IgD-negative memory B cell (primary cell): ENCODE measurements at regions not wholly inside any gene's neighbourhood (a gene's known extent, or its start where the extent isn't known, plus 50 kb on each side); places are given as distances from the start of the nearest gene placed in this dataset.
A peak's percentile ranks its signal among the peaks of the same experiment; 100 is the strongest.
"Not testable (repeated sequence)": the region's sequence is repeated elsewhere in the genome, so short reads cannot be mapped to it uniquely, and the experiment has no call there.

Experiments
- H3K27ac Mint-ChIP-seq, 3 donors: one replicate each; pipeline ENCODE4 v1.8.0; 2020 to 2022; ENCODE audit warnings: mild to moderate bottlenecking in 3 of 3, mixed read lengths in 3 of 3, moderate library complexity in 1 of 3
- H3K27me3 Mint-ChIP-seq: one replicate; pipeline ENCODE4 v1.8.0; 2021; ENCODE audit warnings: mixed read lengths
- H3K36me3 Mint-ChIP-seq: one replicate; pipeline ENCODE4 v1.8.0; 2020; ENCODE audit warnings: mild to moderate bottlenecking, mixed read lengths
- H3K4me1 Mint-ChIP-seq, 3 donors: one replicate each; pipeline ENCODE4 v1.8.0; 2020 to 2022; ENCODE audit warnings: mixed read lengths in 3 of 3, mild to moderate bottlenecking in 1 of 3
- H3K4me3 Mint-ChIP-seq, 4 donors: one replicate each; pipeline ENCODE4 v1.8.0; 2020 to 2022; ENCODE audit warnings: mild to moderate bottlenecking in 4 of 4, mixed read lengths in 4 of 4, moderate library complexity in 3 of 4
- H3K9me3 Mint-ChIP-seq, 3 donors: one replicate each; pipeline ENCODE4 v1.8.0; 2020 to 2021; ENCODE audit warnings: mixed read lengths in 3 of 3, mild to moderate bottlenecking in 1 of 3

GRCh38 chr5:24177821-24178220, 467.0 kb downstream of the CDH10 start:
- Mint-ChIP-seq H3K4me1 (no peaks in the 10 kb centered on the region), H3K27me3 (no peaks in the 10 kb centered on the region), H3K4me3 (no peak overlapping the region), H3K27ac (no peak overlapping the region), H3K36me3 (no peaks in the 10 kb centered on the region), H3K9me3 (peaks cover 0 to 7% (median 4%) of the 10 kb centered on the region in 3 donors)

GRCh38 chr5:24183981-24184380, 460.8 kb downstream of the CDH10 start:
- Mint-ChIP-seq H3K4me3 (no peak overlapping the region), H3K27me3 (no peaks in the 10 kb centered on the region), H3K36me3 (no peaks in the 10 kb centered on the region), H3K4me1 (no peaks in the 10 kb centered on the region), H3K9me3 (peaks cover 4 to 13% (median 6%) of the 10 kb centered on the region in 3 donors), H3K27ac (no peak overlapping the region)

GRCh38 chr5:24188216-24188925, 456.4 kb downstream of the CDH10 start:
- H3K4me1 Mint-ChIP-seq, result no peaks in the 10 kb centered on the region
- peaks cover 5 to 17% (median 6%) of the 10 kb centered on the region in 3 donors for H3K9me3 Mint-ChIP-seq
- H3K36me3 Mint-ChIP-seq, result no peaks in the 10 kb centered on the region
- no peak overlapping the region for H3K4me3 Mint-ChIP-seq
- no peak overlapping the region for H3K27ac Mint-ChIP-seq
- H3K27me3 Mint-ChIP-seq, result no peaks in the 10 kb centered on the region

- H3K36me3 Mint-ChIP-seq, result no peaks in the 10 kb centered on the region
- no peaks in the 10 kb centered on the region for H3K27me3 Mint-ChIP-seq
- H3K4me1 Mint-ChIP-seq, result no peaks in the 10 kb centered on the region
- no peak overlapping the region for H3K27ac Mint-ChIP-seq
- H3K9me3 Mint-ChIP-seq, result peaks cover 2 to 12% (median 3%) of the 10 kb centered on the region in 3 donors
- H3K4me3 Mint-ChIP-seq, result no peak overlapping the region
Measured at GRCh38 chr5:24196789-24197188, 448.0 kb downstream of the CDH10 start.

GRCh38 chr5:24208686-24209106, 436.1 kb downstream of the CDH10 start:
- H3K27me3 Mint-ChIP-seq, result no peaks in the 10 kb centered on the region
- H3K9me3 Mint-ChIP-seq, result peaks cover 0 to 18% (median 9%) of the 10 kb centered on the region in 3 donors
- H3K27ac Mint-ChIP-seq, result no peak overlapping the region
- H3K36me3 Mint-ChIP-seq, result no peaks in the 10 kb centered on the region
- no peaks in the 10 kb centered on the region for H3K4me1 Mint-ChIP-seq
- H3K4me3 Mint-ChIP-seq, result no peak overlapping the region

- Mint-ChIP-seq H3K36me3 (no peaks in the 10 kb centered on the region), H3K27me3 (no peaks in the 10 kb centered on the region), H3K4me1 (no peaks in the 10 kb centered on the region)
Measured at GRCh38 chr5:24215114-24215513, 429.7 kb downstream of the CDH10 start.

DNA sequence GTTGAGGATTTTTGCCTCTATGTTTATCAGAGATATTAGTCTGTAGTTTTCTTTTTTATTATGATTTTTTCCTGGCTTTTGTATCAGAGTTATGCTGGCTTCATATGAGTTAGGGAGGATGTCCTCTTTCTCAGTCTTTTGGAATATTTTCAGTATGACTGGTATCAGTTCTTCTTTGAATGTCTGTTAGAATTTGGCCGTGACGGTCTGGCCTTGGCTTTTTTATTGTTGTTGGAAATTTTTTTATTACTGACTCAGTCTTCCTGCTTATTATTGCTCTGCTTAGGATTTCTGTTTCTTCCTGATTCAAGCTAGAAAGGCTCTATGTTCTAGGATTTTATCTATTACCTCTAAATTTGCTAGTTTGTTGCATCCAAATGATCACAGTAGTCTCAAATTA, 421.9 kb downstream of the CDH10 start:
- H3K27ac Mint-ChIP-seq, result peak overlapping the region in 1 of 3 donors; percentile 31
- H3K4me1 Mint-ChIP-seq, result peaks cover 0 to 3% (median 0%) of the 10 kb centered on the region in 3 donors
- peaks cover 1% of the 10 kb centered on the region for H3K36me3 Mint-ChIP-seq
- H3K27me3 Mint-ChIP-seq, result no peaks in the 10 kb centered on the region
- H3K4me3 Mint-ChIP-seq, result no peak overlapping the region
- peaks cover 2 to 25% (median 7%) of the 10 kb centered on the region in 3 donors for H3K9me3 Mint-ChIP-seq

More at GRCh38 chr5:24215114-24215513, 429.7 kb downstream of the CDH10 start:
- H3K9me3 Mint-ChIP-seq, result peaks cover 4 to 20% (median 5%) of the 10 kb centered on the region in 3 donors
- no peak overlapping the region for H3K4me3 Mint-ChIP-seq
- H3K27ac Mint-ChIP-seq, result no peak overlapping the region

- Mint-ChIP-seq H3K4me3 (no peak overlapping the region), H3K27ac (no peak overlapping the region), H3K27me3 (no peaks in the 10 kb centered on the region), H3K4me1 (peaks cover 0 to 3% (median 0%) of the 10 kb centered on the region in 3 donors), H3K36me3 (peaks cover 1% of the 10 kb centered on the region), H3K9me3 (peaks cover 2 to 22% (median 7%) of the 10 kb centered on the region in 3 donors)
Measured at GRCh38 chr5:24225051-24225450, 419.7 kb downstream of the CDH10 start.

GRCh38 chr5:24226479-24226878, 418.3 kb downstream of the CDH10 start:
- Mint-ChIP-seq H3K36me3 (peaks cover 1% of the 10 kb centered on the region), H3K27ac (no peak overlapping the region), H3K27me3 (no peaks in the 10 kb centered on the region), H3K9me3 (peaks cover 2 to 11% (median 5%) of the 10 kb centered on the region in 3 donors), H3K4me3 (no peak overlapping the region), H3K4me1 (peaks cover 0 to 3% (median 0%) of the 10 kb centered on the region in 3 donors)

GRCh38 chr5:24227881-24228280, 416.9 kb downstream of the CDH10 start:
- H3K4me3 Mint-ChIP-seq, H3K4me1 Mint-ChIP-seq, H3K36me3 Mint-ChIP-seq, H3K27me3 Mint-ChIP-seq, H3K27ac Mint-ChIP-seq: not testable (repeated sequence)
- H3K9me3 Mint-ChIP-seq, result peaks cover 2 to 11% (median 6%) of the 10 kb centered on the region in 3 donors

DNA sequence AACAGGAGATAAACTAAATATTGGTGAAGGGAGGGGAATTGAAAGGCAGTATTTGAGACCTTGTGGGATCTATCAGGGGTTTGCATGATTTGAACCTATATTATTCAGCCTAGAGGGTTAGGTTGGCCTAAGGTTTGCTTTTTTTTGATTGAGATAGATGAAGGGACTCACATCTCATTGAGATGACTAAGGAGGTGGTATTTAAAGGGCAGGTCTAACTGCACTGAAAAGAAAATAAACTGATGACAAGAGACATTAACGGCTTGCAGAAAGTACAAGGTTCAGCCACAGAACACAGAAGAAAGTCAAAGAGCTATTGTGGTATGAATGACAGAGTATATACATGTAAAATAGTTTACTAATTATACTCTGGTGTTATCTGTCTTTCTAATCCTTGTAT, 412.7 kb downstream of the CDH10 start:
- no peak overlapping the region for H3K27ac Mint-ChIP-seq
- H3K9me3 Mint-ChIP-seq, result peaks cover 0 to 2% (median 0%) of the 10 kb centered on the region in 3 donors
- H3K4me3 Mint-ChIP-seq, result no peak overlapping the region
- no peaks in the 10 kb centered on the region for H3K27me3 Mint-ChIP-seq
- H3K4me1 Mint-ChIP-seq, result peaks cover 0 to 1% (median 0%) of the 10 kb centered on the region in 3 donors
- H3K36me3 Mint-ChIP-seq, result no peaks in the 10 kb centered on the region

DNA sequence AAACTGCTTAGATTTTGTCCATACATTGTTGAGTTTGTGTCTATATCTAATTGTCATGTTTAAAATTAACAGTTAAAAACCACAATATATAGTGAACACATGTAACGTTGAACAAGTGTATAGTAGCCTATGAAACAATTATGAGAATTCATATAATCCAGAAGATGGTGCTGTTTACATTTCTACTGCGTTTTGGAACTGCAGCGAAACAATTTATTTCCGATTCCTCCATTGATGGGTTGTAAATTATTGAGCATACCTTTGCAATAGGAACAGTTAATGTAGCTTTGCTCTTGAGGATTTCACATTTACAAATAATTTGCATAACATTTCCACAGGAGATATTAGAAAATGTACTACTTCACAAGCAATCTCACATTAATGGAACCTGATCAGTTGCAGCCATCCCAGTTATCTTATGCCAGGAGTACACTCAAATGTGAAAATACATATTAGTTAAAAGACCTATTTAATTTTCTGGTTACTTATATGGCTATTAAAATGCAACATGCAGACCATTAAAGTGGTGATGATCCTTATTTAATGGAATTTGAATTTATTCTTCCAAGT, 411.8 kb downstream of the CDH10 start:
- peaks cover 0 to 2% (median 0%) of the 10 kb centered on the region in 3 donors for H3K9me3 Mint-ChIP-seq
- H3K4me1 Mint-ChIP-seq, result peaks cover 0 to 1% (median 0%) of the 10 kb centered on the region in 3 donors
- H3K27ac Mint-ChIP-seq, result no peak overlapping the region
- H3K27me3 Mint-ChIP-seq, result no peaks in the 10 kb centered on the region
- H3K36me3 Mint-ChIP-seq, result no peaks in the 10 kb centered on the region
- no peak overlapping the region for H3K4me3 Mint-ChIP-seq

DNA sequence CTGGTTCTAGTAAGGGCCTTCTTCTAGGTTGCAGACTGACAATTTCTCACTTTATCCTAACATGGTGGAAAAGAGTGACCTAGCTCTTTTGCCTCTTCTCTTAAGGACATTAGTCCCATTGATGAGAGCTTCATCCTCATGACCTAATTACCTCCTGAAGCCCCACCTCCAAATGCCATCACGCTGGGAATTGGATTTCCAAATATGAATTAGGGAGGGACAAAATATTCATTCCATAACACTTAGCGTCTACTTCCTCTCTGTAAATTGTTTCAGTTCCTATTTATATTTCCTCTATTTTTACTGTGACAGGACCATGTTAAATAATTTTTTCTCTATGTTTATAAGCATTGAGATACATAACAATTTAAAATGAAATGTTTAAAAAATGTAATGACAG, 408.8 kb downstream of the CDH10 start:
- H3K36me3 Mint-ChIP-seq, result no peaks in the 10 kb centered on the region
- no peak overlapping the region for H3K27ac Mint-ChIP-seq
- peaks cover 0 to 1% (median 0%) of the 10 kb centered on the region in 3 donors for H3K4me1 Mint-ChIP-seq
- peaks cover 0 to 2% (median 0%) of the 10 kb centered on the region in 3 donors for H3K9me3 Mint-ChIP-seq
- no peak overlapping the region for H3K4me3 Mint-ChIP-seq
- no peaks in the 10 kb centered on the region for H3K27me3 Mint-ChIP-seq

DNA sequence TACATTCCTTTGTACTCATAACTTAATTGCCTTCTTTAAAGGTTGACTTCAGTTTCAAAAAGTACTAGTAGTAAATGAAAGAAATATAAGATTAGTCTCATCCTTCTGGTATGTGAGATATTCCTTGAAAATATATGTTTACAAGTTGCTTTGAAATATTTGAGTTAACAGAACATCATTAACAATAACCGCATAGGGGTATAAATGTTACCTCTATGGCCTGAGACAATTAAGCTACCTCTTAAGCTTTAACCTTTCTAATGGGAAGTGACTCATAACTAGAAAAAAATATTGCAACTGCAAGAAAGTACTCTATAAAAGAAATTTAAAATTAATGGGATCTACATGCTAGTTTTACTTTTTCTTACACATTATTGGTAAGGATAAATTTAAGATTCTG, 399.0 kb downstream of the CDH10 start:
- Mint-ChIP-seq H3K36me3 (no peaks in the 10 kb centered on the region), H3K4me1 (peaks cover 0 to 2% (median 0%) of the 10 kb centered on the region in 3 donors), H3K4me3 (no peak overlapping the region), H3K9me3 (peaks cover 2 to 16% (median 5%) of the 10 kb centered on the region in 3 donors), H3K27ac (no peak overlapping the region), H3K27me3 (no peaks in the 10 kb centered on the region)

DNA sequence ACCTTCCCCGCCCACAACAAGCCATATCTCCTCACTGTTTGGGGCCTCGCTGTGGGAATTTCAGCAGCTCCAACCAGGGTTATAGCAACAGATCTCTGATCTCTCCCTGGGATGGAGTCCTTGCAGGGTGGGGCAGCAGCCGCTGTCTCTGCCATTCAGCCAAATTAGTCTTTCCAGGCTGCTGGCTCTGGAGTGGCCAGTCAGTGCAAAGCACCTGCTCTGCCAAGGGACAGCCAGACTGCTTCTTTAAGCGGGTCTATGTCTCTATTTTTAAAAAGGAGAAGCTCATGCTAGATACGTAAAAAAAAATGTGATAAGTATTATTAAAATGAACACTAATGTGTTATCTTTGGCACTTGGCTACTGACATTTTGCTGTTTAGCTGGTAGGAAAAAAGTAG, 380.2 kb downstream of the CDH10 start:
- no peak overlapping the region for H3K4me3 Mint-ChIP-seq
- H3K27ac Mint-ChIP-seq, result no peak overlapping the region
- H3K27me3 Mint-ChIP-seq, result no peaks in the 10 kb centered on the region
- H3K4me1 Mint-ChIP-seq, result no peaks in the 10 kb centered on the region
- peaks cover 0 to 6% (median 0%) of the 10 kb centered on the region in 3 donors for H3K9me3 Mint-ChIP-seq
- H3K36me3 Mint-ChIP-seq, result no peaks in the 10 kb centered on the region

- peaks cover 0 to 6% (median 0%) of the 10 kb centered on the region in 3 donors for H3K9me3 Mint-ChIP-seq
- no peaks in the 10 kb centered on the region for H3K4me1 Mint-ChIP-seq
- H3K4me3 Mint-ChIP-seq, result no peak overlapping the region
- H3K27me3 Mint-ChIP-seq, result no peaks in the 10 kb centered on the region
- no peaks in the 10 kb centered on the region for H3K36me3 Mint-ChIP-seq
- H3K27ac Mint-ChIP-seq, result no peak overlapping the region
Measured at GRCh38 chr5:24265306-24265705, 379.5 kb downstream of the CDH10 start.
